OCI-LY7 (cell line): ENCODE measurements at regions not wholly inside any gene's neighbourhood (a gene's known extent, or its start where the extent isn't known, plus 50 kb on each side); places are given as distances from the start of the nearest gene placed in this dataset.

Experiments
- CTCF ChIP-seq: fragments of 200-600 bp; sonication (generic); conservative IDR thresholded peaks from 2 replicates; pipeline ENCODE4 v1.5.1; 2014; ENCODE audit warnings: mild to moderate bottlenecking, antibody characterized with exemption, low read length, moderate library complexity, mixed read lengths
- EZH2phosphoT487 ChIP-seq: fragments of 200-600 bp; sonication (generic); IDR thresholded peaks from 2 replicates; pipeline ENCODE4 v1.6.1; 2018; ENCODE audit warnings: low read depth, borderline replicate concordance, mild to moderate bottlenecking, mixed run types, antibody characterized with exemption, low read length, moderate library complexity, mixed read lengths

- TF ChIP-seq CTCF (no peak), EZH2phosphoT487 (no peak)
Measured at GRCh38 chr5:75847561-75848021, 130.4 kb upstream of the POC5 start.
